ENCODE measurements at regions not wholly inside any gene's neighbourhood (a gene's known extent, or its start where the extent isn't known, plus 50 kb on each side); places are given as distances from the start of the nearest gene placed in this dataset.

- H3K9me3 ChIP-seq (ENCODE audit: control insufficient read depth in 2 of 2, insufficient read depth in 1 of 2, low read depth in 1 of 2, low read length in 1 of 2): no peaks in the 10 kb centered on the region
- no peaks in the 10 kb centered on the region for H3K4me1 ChIP-seq (ENCODE audit: control insufficient read depth in 2 of 2, insufficient read depth in 2 of 2, low read length in 1 of 2)
- H3K36me3 ChIP-seq (ENCODE audit: control insufficient read depth in 2 of 2, insufficient read depth in 2 of 2, low read length in 1 of 2): no peaks in the 10 kb centered on the region
- 34 to 59% methylated on average over 1 of the region's 1 CpG for WGBS, 2 donors
- H3K27me3 ChIP-seq (ENCODE audit: control insufficient read depth in 1 of 2, insufficient read depth in 2 of 2, low read length in 2 of 2): no peaks in the 10 kb centered on the region
- no peak overlapping the region for H3K4me3 ChIP-seq (ENCODE audit: low read depth in 1 of 2, low read length in 2 of 2)
- H3K27ac ChIP-seq (ENCODE audit: low read depth in 2 of 2, low read length in 1 of 2): no peak overlapping the region
These were observed 394.1 kb downstream of the SPRY1 start for GRCh38 chr4:123790681-123791080.

DNA sequence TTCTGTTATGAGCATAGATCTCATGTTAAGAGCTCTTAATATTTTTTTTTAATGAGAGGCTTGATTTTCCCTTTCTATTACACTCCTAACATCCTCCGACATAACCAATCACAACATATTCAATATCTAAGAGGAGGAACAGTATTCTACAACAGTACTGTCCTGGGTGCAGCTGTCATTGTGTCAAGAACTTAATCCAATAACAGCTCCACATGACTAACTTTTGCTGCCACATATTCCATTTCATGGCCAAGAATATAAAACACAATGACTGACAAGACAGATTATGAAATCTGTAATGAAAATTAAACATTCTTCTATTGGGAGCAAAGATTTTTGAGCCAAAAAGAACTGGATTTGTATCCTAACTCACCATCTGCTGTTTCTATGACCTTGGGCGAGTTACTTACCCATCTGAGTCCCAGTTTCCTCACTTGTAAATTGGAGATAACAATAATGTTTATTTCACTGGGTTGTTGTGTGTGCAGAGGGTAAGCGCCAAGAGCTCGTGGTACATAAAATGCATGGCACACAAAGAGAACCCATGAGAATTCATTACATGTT, 405.6 kb downstream of the SPRY1 start:
- H3K27me3 ChIP-seq (ENCODE audit: control insufficient read depth in 1 of 2, insufficient read depth in 2 of 2, low read length in 2 of 2): no peaks in the 10 kb centered on the region
- no peak overlapping the region for H3K27ac ChIP-seq (ENCODE audit: low read depth in 2 of 2, low read length in 1 of 2)
- H3K4me1 ChIP-seq (ENCODE audit: control insufficient read depth in 2 of 2, insufficient read depth in 2 of 2, low read length in 1 of 2): peaks cover 0 to 2% of the 10 kb centered on the region in 2 donors
- 88 to 89% methylated on average over 4 of the region's 4 CpGs for WGBS, 2 donors
- no peaks in the 10 kb centered on the region for H3K36me3 ChIP-seq (ENCODE audit: control insufficient read depth in 2 of 2, insufficient read depth in 2 of 2, low read length in 1 of 2)
- no peak overlapping the region for H3K4me3 ChIP-seq (ENCODE audit: low read depth in 1 of 2, low read length in 2 of 2)
- H3K9me3 ChIP-seq (ENCODE audit: control insufficient read depth in 2 of 2, insufficient read depth in 1 of 2, low read depth in 1 of 2, low read length in 1 of 2): no peaks in the 10 kb centered on the region

- Histone ChIP-seq H3K4me1 (ENCODE audit: control insufficient read depth in 2 of 2, insufficient read depth in 2 of 2, low read length in 1 of 2) (peaks cover 0 to 2% of the 10 kb centered on the region in 2 donors), H3K27me3 (ENCODE audit: control insufficient read depth in 1 of 2, insufficient read depth in 2 of 2, low read length in 2 of 2) (no peaks in the 10 kb centered on the region), H3K27ac (ENCODE audit: low read depth in 2 of 2, low read length in 1 of 2) (no peak overlapping the region), H3K9me3 (ENCODE audit: control insufficient read depth in 2 of 2, insufficient read depth in 1 of 2, low read depth in 1 of 2, low read length in 1 of 2) (no peaks in the 10 kb centered on the region), H3K36me3 (ENCODE audit: control insufficient read depth in 2 of 2, insufficient read depth in 2 of 2, low read length in 1 of 2) (no peaks in the 10 kb centered on the region), H3K4me3 (ENCODE audit: low read depth in 1 of 2, low read length in 2 of 2) (no peak overlapping the region)
- WGBS, 2 donors: 63% methylated on average over 2 of the region's 2 CpGs
These were observed 406.3 kb downstream of the SPRY1 start for GRCh38 chr4:123802933-123803332.

DNA sequence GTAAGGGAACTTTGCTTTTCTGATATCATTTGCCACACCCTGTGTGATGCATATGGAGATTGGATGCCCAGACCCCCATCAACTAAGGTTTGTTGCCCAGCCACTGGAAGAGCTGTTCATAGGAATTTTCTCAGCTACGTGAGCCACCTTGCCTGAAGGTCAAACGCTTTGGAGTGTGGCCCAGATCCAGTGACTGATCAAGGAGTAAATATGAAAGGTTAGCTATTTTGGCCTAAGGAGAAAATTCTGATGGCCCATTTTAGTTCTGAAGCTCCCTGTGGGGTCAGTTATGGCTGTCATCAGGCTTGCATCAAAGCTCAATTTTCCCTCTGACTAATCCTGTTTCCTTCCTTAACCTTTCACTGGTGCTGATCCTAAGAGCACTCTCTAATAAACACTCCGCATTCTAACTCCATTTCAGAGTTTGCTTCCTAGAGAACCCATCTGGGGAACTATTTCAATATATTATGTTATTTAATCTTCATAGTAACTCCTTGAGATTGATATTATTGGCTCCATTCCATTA, 407.7 kb downstream of the SPRY1 start:
- Histone ChIP-seq H3K9me3 (ENCODE audit: control insufficient read depth in 2 of 2, insufficient read depth in 1 of 2, low read depth in 1 of 2, low read length in 1 of 2) (no peaks in the 10 kb centered on the region), H3K27me3 (ENCODE audit: control insufficient read depth in 1 of 2, insufficient read depth in 2 of 2, low read length in 2 of 2) (no peaks in the 10 kb centered on the region), H3K4me1 (ENCODE audit: control insufficient read depth in 2 of 2, insufficient read depth in 2 of 2, low read length in 1 of 2) (peaks cover 0 to 2% of the 10 kb centered on the region in 2 donors), H3K4me3 (ENCODE audit: low read depth in 1 of 2, low read length in 2 of 2) (no peak overlapping the region), H3K36me3 (ENCODE audit: control insufficient read depth in 2 of 2, insufficient read depth in 2 of 2, low read length in 1 of 2) (no peaks in the 10 kb centered on the region), H3K27ac (ENCODE audit: low read depth in 2 of 2, low read length in 1 of 2) (no peak overlapping the region)
- WGBS, 2 donors: 68 to 73% methylated on average over 3 of the region's 3 CpGs

GRCh38 chr4:123806056-123806455, 409.5 kb downstream of the SPRY1 start:
- Histone ChIP-seq H3K9me3 (ENCODE audit: control insufficient read depth in 2 of 2, insufficient read depth in 1 of 2, low read depth in 1 of 2, low read length in 1 of 2) (no peaks in the 10 kb centered on the region), H3K4me1 (ENCODE audit: control insufficient read depth in 2 of 2, insufficient read depth in 2 of 2, low read length in 1 of 2) (peaks cover 0 to 2% of the 10 kb centered on the region in 2 donors), H3K27ac (ENCODE audit: low read depth in 2 of 2, low read length in 1 of 2) (no peak overlapping the region), H3K4me3 (ENCODE audit: low read depth in 1 of 2, low read length in 2 of 2) (no peak overlapping the region), H3K36me3 (ENCODE audit: control insufficient read depth in 2 of 2, insufficient read depth in 2 of 2, low read length in 1 of 2) (no peaks in the 10 kb centered on the region), H3K27me3 (ENCODE audit: control insufficient read depth in 1 of 2, insufficient read depth in 2 of 2, low read length in 2 of 2) (no peaks in the 10 kb centered on the region)
- 75 to 78% methylated on average over 1 of the region's 1 CpG for WGBS, 2 donors

DNA sequence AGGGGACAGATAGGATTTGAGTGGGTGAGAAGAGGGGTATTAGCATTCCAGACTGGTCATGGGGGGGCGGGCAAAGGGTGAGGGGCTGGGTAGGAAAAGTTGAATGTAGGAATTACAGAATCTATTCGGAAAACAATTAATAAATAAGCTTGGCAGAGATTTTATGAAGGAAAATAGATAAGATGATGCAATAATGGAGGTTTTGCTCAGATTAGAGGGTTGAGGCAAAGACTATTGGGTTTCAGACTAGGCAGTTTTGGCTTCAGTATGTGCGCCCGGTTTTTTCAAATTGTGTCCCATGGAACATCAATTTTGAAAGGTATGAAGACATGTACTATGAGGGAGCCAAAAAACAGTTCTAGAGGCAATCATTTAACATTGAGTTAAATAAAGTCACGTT, 410.6 kb downstream of the SPRY1 start:
- Histone ChIP-seq H3K27me3 (ENCODE audit: control insufficient read depth in 1 of 2, insufficient read depth in 2 of 2, low read length in 2 of 2) (no peaks in the 10 kb centered on the region), H3K9me3 (ENCODE audit: control insufficient read depth in 2 of 2, insufficient read depth in 1 of 2, low read depth in 1 of 2, low read length in 1 of 2) (no peaks in the 10 kb centered on the region), H3K36me3 (ENCODE audit: control insufficient read depth in 2 of 2, insufficient read depth in 2 of 2, low read length in 1 of 2) (no peaks in the 10 kb centered on the region), H3K4me3 (ENCODE audit: low read depth in 1 of 2, low read length in 2 of 2) (no peak overlapping the region), H3K27ac (ENCODE audit: low read depth in 2 of 2, low read length in 1 of 2) (no peak overlapping the region), H3K4me1 (ENCODE audit: control insufficient read depth in 2 of 2, insufficient read depth in 2 of 2, low read length in 1 of 2) (peaks cover 0 to 2% of the 10 kb centered on the region in 2 donors)
- WGBS, 2 donors: 91 to 94% methylated on average over 5 of the region's 5 CpGs

DNA sequence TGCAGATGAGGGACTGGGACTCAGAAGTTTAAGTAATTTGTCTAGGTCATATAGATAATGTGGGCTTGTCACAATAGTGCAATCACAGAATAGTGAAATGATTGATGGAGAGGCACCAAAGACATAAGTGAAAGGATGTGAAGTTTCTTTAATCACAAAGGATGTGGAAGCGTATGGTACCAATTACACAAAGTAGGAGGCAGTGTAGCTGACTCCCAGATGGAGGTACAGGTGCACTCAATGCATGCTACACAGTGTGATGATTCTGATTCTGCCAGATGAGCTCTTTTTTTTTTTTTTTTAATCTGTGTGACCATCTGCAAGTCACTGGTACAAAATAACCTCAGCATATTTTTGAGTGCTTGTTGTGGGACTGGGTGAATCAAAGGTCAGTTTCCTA, 411.3 kb downstream of the SPRY1 start:
- H3K4me1 ChIP-seq (ENCODE audit: control insufficient read depth in 2 of 2, insufficient read depth in 2 of 2, low read length in 1 of 2): peaks cover 0 to 2% of the 10 kb centered on the region in 2 donors
- no peaks in the 10 kb centered on the region for H3K27me3 ChIP-seq (ENCODE audit: control insufficient read depth in 1 of 2, insufficient read depth in 2 of 2, low read length in 2 of 2)

DNA sequence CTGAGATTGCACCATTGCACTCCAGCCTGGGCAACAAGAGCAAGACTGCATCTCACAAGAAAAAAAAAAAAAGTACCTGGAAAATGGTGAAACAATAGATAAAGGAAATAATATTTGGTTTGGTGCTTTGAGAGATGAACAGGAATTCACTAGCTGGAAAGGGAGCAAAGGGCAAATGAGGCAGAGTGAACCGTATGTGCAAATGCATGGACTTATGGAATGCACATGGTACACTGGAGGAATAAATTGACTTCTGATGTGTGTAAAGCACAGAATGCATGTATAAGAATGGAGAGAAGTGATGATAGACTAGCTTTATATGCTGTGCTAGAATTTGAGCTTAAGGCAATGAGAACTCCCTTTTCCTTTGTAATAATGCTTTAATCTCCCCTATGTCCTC, 413.3 kb downstream of the SPRY1 start:
- 90 to 94% methylated on average over 1 of the region's 1 CpG for WGBS, 2 donors
- no peaks in the 10 kb centered on the region for H3K9me3 ChIP-seq (ENCODE audit: control insufficient read depth in 2 of 2, insufficient read depth in 1 of 2, low read depth in 1 of 2, low read length in 1 of 2)
- H3K4me3 ChIP-seq (ENCODE audit: low read depth in 1 of 2, low read length in 2 of 2): no peak overlapping the region
- no peaks in the 10 kb centered on the region for H3K4me1 ChIP-seq (ENCODE audit: control insufficient read depth in 2 of 2, insufficient read depth in 2 of 2, low read length in 1 of 2)
- H3K27me3 ChIP-seq (ENCODE audit: control insufficient read depth in 1 of 2, insufficient read depth in 2 of 2, low read length in 2 of 2): no peaks in the 10 kb centered on the region
- H3K27ac ChIP-seq (ENCODE audit: low read depth in 2 of 2, low read length in 1 of 2): no peak overlapping the region
- no peaks in the 10 kb centered on the region for H3K36me3 ChIP-seq (ENCODE audit: control insufficient read depth in 2 of 2, insufficient read depth in 2 of 2, low read length in 1 of 2)

More for the DNA sequence above, 411.3 kb downstream of the SPRY1 start:
- WGBS, 2 donors: 94% methylated on average over 1 of the region's 1 CpG
- Histone ChIP-seq H3K36me3 (ENCODE audit: control insufficient read depth in 2 of 2, insufficient read depth in 2 of 2, low read length in 1 of 2) (no peaks in the 10 kb centered on the region), H3K4me3 (ENCODE audit: low read depth in 1 of 2, low read length in 2 of 2) (no peak overlapping the region), H3K9me3 (ENCODE audit: control insufficient read depth in 2 of 2, insufficient read depth in 1 of 2, low read depth in 1 of 2, low read length in 1 of 2) (no peaks in the 10 kb centered on the region), H3K27ac (ENCODE audit: low read depth in 2 of 2, low read length in 1 of 2) (no peak overlapping the region)

DNA sequence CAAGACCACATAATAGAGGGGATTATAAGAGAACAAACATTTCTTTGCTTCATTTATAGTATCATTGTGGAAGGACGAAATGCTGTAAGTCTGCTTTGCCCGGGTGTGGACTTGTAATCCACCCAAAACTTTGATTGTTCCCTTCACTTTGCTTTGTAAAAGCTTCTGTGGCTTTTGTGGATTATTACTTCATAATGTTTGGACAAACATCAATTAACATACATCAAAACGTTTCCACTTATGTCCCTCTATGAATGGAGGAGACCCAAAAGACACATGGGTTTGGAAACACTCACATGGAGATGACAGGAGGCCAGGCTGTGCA, 415.4 kb downstream of the SPRY1 start:
- WGBS, 2 donors: 24 to 53% methylated on average over 3 of the region's 3 CpGs
- H3K27ac ChIP-seq (ENCODE audit: low read depth in 2 of 2, low read length in 1 of 2): peak overlapping the region; percentile 56 to 86
- no peaks in the 10 kb centered on the region for H3K36me3 ChIP-seq (ENCODE audit: control insufficient read depth in 2 of 2, insufficient read depth in 2 of 2, low read length in 1 of 2)
- peak overlapping the region in 1 of 2 donors; percentile 21 for H3K4me3 ChIP-seq (ENCODE audit: low read depth in 1 of 2, low read length in 2 of 2)
- no peaks in the 10 kb centered on the region for H3K4me1 ChIP-seq (ENCODE audit: control insufficient read depth in 2 of 2, insufficient read depth in 2 of 2, low read length in 1 of 2)
- H3K9me3 ChIP-seq (ENCODE audit: control insufficient read depth in 2 of 2, insufficient read depth in 1 of 2, low read depth in 1 of 2, low read length in 1 of 2): no peaks in the 10 kb centered on the region
- no peaks in the 10 kb centered on the region for H3K27me3 ChIP-seq (ENCODE audit: control insufficient read depth in 1 of 2, insufficient read depth in 2 of 2, low read length in 2 of 2)

GRCh38 chr4:123813901-123814300, 417.3 kb downstream of the SPRY1 start:
- Histone ChIP-seq H3K9me3 (ENCODE audit: control insufficient read depth in 2 of 2, insufficient read depth in 1 of 2, low read depth in 1 of 2, low read length in 1 of 2) (no peaks in the 10 kb centered on the region), H3K4me1 (ENCODE audit: control insufficient read depth in 2 of 2, insufficient read depth in 2 of 2, low read length in 1 of 2) (no peaks in the 10 kb centered on the region)
- WGBS, 2 donors: 92 to 94% methylated on average over 2 of the region's 2 CpGs

More at GRCh38 chr4:123813901-123814300, 417.3 kb downstream of the SPRY1 start:
- Histone ChIP-seq H3K27me3 (ENCODE audit: control insufficient read depth in 1 of 2, insufficient read depth in 2 of 2, low read length in 2 of 2) (no peaks in the 10 kb centered on the region), H3K4me3 (ENCODE audit: low read depth in 1 of 2, low read length in 2 of 2) (no peak overlapping the region), H3K27ac (ENCODE audit: low read depth in 2 of 2, low read length in 1 of 2) (no peak overlapping the region), H3K36me3 (ENCODE audit: control insufficient read depth in 2 of 2, insufficient read depth in 2 of 2, low read length in 1 of 2) (no peaks in the 10 kb centered on the region)
